ENCODE measurements at regions not wholly inside any gene's neighbourhood (a gene's known extent, or its start where the extent isn't known, plus 50 kb on each side); places are given as distances from the start of the nearest gene placed in this dataset.
"Not testable (repeated sequence)": the region's sequence is repeated elsewhere in the genome, so short reads cannot be mapped to it uniquely, and the experiment has no call there.

- TF ChIP-seq, protein P1, sequence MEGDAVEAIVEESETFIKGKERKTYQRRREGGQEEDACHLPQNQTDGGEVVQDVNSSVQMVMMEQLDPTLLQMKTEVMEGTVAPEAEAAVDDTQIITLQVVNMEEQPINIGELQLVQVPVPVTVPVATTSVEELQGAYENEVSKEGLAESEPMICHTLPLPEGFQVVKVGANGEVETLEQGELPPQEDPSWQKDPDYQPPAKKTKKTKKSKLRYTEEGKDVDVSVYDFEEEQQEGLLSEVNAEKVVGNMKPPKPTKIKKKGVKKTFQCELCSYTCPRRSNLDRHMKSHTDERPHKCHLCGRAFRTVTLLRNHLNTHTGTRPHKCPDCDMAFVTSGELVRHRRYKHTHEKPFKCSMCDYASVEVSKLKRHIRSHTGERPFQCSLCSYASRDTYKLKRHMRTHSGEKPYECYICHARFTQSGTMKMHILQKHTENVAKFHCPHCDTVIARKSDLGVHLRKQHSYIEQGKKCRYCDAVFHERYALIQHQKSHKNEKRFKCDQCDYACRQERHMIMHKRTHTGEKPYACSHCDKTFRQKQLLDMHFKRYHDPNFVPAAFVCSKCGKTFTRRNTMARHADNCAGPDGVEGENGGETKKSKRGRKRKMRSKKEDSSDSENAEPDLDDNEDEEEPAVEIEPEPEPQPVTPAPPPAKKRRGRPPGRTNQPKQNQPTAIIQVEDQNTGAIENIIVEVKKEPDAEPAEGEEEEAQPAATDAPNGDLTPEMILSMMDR (IDR thresholded peaks at IDR 0.05) = not testable (repeated sequence)
- not testable (repeated sequence) for TF ChIP-seq POLR2A (IDR thresholded peaks at IDR 0.05)
Observed at GRCh38 chr17:21848510-21848909, 156.2 kb downstream of the KCNJ18 start.

Data from lower leg skin (tissue), 3 donors.